ENCODE measurements at regions not wholly inside any gene's neighbourhood (a gene's known extent, or its start where the extent isn't known, plus 50 kb on each side); places are given as distances from the start of the nearest gene placed in this dataset.

- TF ChIP-seq, protein P1, sequence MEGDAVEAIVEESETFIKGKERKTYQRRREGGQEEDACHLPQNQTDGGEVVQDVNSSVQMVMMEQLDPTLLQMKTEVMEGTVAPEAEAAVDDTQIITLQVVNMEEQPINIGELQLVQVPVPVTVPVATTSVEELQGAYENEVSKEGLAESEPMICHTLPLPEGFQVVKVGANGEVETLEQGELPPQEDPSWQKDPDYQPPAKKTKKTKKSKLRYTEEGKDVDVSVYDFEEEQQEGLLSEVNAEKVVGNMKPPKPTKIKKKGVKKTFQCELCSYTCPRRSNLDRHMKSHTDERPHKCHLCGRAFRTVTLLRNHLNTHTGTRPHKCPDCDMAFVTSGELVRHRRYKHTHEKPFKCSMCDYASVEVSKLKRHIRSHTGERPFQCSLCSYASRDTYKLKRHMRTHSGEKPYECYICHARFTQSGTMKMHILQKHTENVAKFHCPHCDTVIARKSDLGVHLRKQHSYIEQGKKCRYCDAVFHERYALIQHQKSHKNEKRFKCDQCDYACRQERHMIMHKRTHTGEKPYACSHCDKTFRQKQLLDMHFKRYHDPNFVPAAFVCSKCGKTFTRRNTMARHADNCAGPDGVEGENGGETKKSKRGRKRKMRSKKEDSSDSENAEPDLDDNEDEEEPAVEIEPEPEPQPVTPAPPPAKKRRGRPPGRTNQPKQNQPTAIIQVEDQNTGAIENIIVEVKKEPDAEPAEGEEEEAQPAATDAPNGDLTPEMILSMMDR (IDR thresholded peaks at IDR 0.05): no peak
- TF ChIP-seq POLR2A (IDR thresholded peaks at IDR 0.05): no peak
These were observed 515.5 kb upstream of the SEMA3D start for GRCh38 chr7:85702348-85702747.

Measured in heart left ventricle (tissue), 13 donors.